GM12872 (cell line): ENCODE measurements at regions not wholly inside any gene's neighbourhood (a gene's known extent, or its start where the extent isn't known, plus 50 kb on each side); places are given as distances from the start of the nearest gene placed in this dataset.

Source experiments
- CTCF ChIP-seq: IDR thresholded peaks from 3 replicates; pipeline ENCODE4 v1.5.1; 2011; ENCODE audit warnings: low read depth, mild to moderate bottlenecking, low read length, moderate library complexity; ENCODE audit not compliant: insufficient read depth

- no peak for TF ChIP-seq CTCF
Measured at GRCh38 chr9:129414377-129414992, 206.4 kb downstream of the C9orf50 start.

- no peak for TF ChIP-seq CTCF
Measured at GRCh38 chr9:129413537-129414376, 207.1 kb downstream of the C9orf50 start.

GRCh38 chr9:129412814-129413536 lies 207.9 kb downstream of the C9orf50 start:
- no peak for TF ChIP-seq CTCF

- TF ChIP-seq CTCF, result no peak
Measured at GRCh38 chr9:129411501-129412175, 209.3 kb downstream of the C9orf50 start.

GRCh38 chr9:129410226-129410625 lies 210.7 kb downstream of the C9orf50 start:
- TF ChIP-seq CTCF, result no peak

GRCh38 chr9:129408535-129409215 lies 212.2 kb downstream of the C9orf50 start:
- no peak for TF ChIP-seq CTCF
